Choroid plexus epithelial cell (primary cell): ENCODE measurements at regions not wholly inside any gene's neighbourhood (a gene's known extent, or its start where the extent isn't known, plus 50 kb on each side); places are given as distances from the start of the nearest gene placed in this dataset.
A peak's percentile ranks its signal among the peaks of the same experiment; 100 is the strongest.

ENCODE experiments used
- DNase-seq: peaks from one replicate; pipeline ENCODE4 v3.0.0-alpha.2; 2010; ENCODE audit warnings: low read depth
- H3K4me3 ChIP-seq: 2 replicates; pipeline ENCODE4 v1.5.1; 2011; ENCODE audit warnings: low read depth, mild to moderate bottlenecking, control low read depth, low read length, moderate library complexity
- CTCF ChIP-seq: conservative IDR thresholded peaks from 2 replicates; pipeline ENCODE4 v1.5.1; 2011; ENCODE audit warnings: low read depth, mild to moderate bottlenecking, control low read depth, inconsistent platforms, low read length, moderate library complexity

GRCh38 chr2:7905756-7906155, 776.1 kb upstream of the ID2 start:
- DNase-seq: no peak
- no peak for TF ChIP-seq CTCF
- no peak overlapping the region for H3K4me3 ChIP-seq

GRCh38 chr2:7906431-7906830, 775.4 kb upstream of the ID2 start:
- no peak for DNase-seq
- TF ChIP-seq CTCF: no peak
- no peak overlapping the region for H3K4me3 ChIP-seq

- TF ChIP-seq CTCF: no peak
- H3K4me3 ChIP-seq: no peak overlapping the region
- DNase-seq: no peak
Measured at GRCh38 chr2:7907041-7907440, 774.8 kb upstream of the ID2 start.

- no peak for DNase-seq
- H3K4me3 ChIP-seq: no peak overlapping the region
- TF ChIP-seq CTCF: no peak
Measured at GRCh38 chr2:7910752-7911151, 771.1 kb upstream of the ID2 start.

- no peak overlapping the region for H3K4me3 ChIP-seq
- DNase-seq: no peak
- TF ChIP-seq CTCF: no peak
Measured at GRCh38 chr2:7911196-7911595, 770.7 kb upstream of the ID2 start.

- no peak overlapping the region for H3K4me3 ChIP-seq
- DNase-seq: no peak
- TF ChIP-seq CTCF: no peak
Measured at GRCh38 chr2:7913974-7914373, 767.9 kb upstream of the ID2 start.

GRCh38 chr2:7915302-7916091, 766.4 kb upstream of the ID2 start:
- peak; percentile 4 for DNase-seq
- no peak overlapping the region for H3K4me3 ChIP-seq
- no peak for TF ChIP-seq CTCF
